Adrenal gland (tissue), 9 donors: ENCODE measurements at regions not wholly inside any gene's neighbourhood (a gene's known extent, or its start where the extent isn't known, plus 50 kb on each side); places are given as distances from the start of the nearest gene placed in this dataset.

Experiments used
- DNase-seq, 7 donors: peaks; one replicate each; pipeline ENCODE4 v3.0.0-alpha.2; 2019 to 2020
- H3K27ac ChIP-seq, 5 donors: fragments of 200-600 bp; sonication (generic) in 4 of 5; 1 replicate in 3 of 5; 2 replicates in 2 of 5; pipeline versions ENCODE4 v1.5.1 to v1.8.0; 2016 to 2020; ENCODE audit warnings: mild to moderate bottlenecking in 1 of 5
- H3K27me3 ChIP-seq: fragments of 200-600 bp; 2 replicates; pipeline ENCODE4 v1.8.0; 2021
- H3K36me3 ChIP-seq, 2 donors: fragments of 200-600 bp; replicated peaks in 1 of 2; 1 replicate in 1 of 2; 2 replicates in 1 of 2; pipeline versions ENCODE4 v1.5.1 to v1.8.0; 2018 to 2022
- H3K4me1 ChIP-seq, 2 donors: fragments of 200-600 bp; replicated peaks in 1 of 2; 1 replicate in 1 of 2; 2 replicates in 1 of 2; pipeline versions ENCODE4 v1.5.1 to v1.8.0; 2018 to 2021
- H3K4me3 ChIP-seq, 4 donors: fragments of 200-600 bp; sonication (generic) in 3 of 4; one replicate each; pipeline ENCODE4 v1.5.1; 2016 to 2018
- H3K9me3 ChIP-seq, 3 donors: fragments of 200-600 bp; sonication (generic) in 1 of 3; replicated peaks in 1 of 3; 1 replicate in 2 of 3; 2 replicates in 1 of 3; pipeline versions ENCODE4 v1.5.1 to v1.8.0; 2016 to 2021
- POLR2A ChIP-seq, 2 donors: fragments of 450-650 bp; IDR thresholded peaks; one replicate each; pipeline ENCODE4 v1.6.1; 2017; ENCODE audit warnings: antibody characterized with exemption in 2 of 2, mild to moderate bottlenecking in 2 of 2, moderate library complexity in 1 of 2
- WGBS, 4 donors: extraction: QIAGEN DNeasy Blood & Tissue Kit in 2 of 4; methylation state at CpG; one replicate each; pipeline versions ENCODE4 v1.1.5 to v1.1.7; 2013 to 2017; 5-methylcytosine and 5-hydroxymethylcytosine counted together
- intact Hi-C, 2 donors: fragments of 100-400 bp; cut with DNase I; formaldehyde crosslinking; loops; one replicate each; pipeline versions ENCODE4 v1.14.1 to v1.15.0; 2022 to 2023
- TF ChIP-seq, protein P1 (sequence below), 6 experiments: fragments of 450-650 bp in 4 of 6; fragments of 200-600 bp in 2 of 6; sonication (generic) in 1 of 6; IDR thresholded peaks; 1 replicate in 5 of 6; 2 replicates in 1 of 6; pipeline versions ENCODE4 v1.5.1 to v1.8.0; 2016 to 2021; ENCODE audit warnings: antibody characterized with exemption in 6 of 6, mild to moderate bottlenecking in 2 of 6, moderate library complexity in 1 of 6
- donor health status: healthy with polysubstance abuse.
- donor health status: Bipolar disorder and iron deficiency.
- donor health status: DM: yes; HTN: yes; CAD: no.
- donor health status: DM: no; HTN: no; CAD: no.
- donor health status: DM: no; HTN: no; CAD: no.

DNA sequence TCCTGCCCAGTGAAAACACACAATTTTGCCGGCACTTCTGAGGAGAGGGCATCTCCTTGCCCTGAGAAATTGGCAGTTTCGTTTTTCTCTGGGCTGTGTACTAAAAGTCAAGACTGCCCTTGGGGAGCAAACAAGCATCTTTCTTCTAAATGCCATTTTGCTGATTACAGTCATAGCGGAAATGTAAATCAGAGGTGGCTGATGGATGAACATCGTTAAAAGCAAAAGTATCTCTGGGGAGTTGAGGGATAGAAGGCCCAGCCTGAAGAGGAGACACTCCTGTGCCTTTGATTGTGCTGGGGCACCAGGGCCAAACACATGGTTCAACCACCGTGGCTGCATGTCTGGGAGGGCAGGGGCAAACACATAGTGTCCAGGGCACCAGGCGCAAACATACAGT, 49.8 kb downstream of the ABCC12 start:
- Histone ChIP-seq H3K4me3 (no peak overlapping the region), H3K27me3 (peaks cover 3% of the 10 kb centered on the region), H3K27ac (no peak overlapping the region), H3K4me1 (no peaks in the 10 kb centered on the region), H3K36me3 (no peaks in the 10 kb centered on the region), H3K9me3 (no peaks in the 10 kb centered on the region)
- DNase-seq: no peak
- TF ChIP-seq, protein P1, sequence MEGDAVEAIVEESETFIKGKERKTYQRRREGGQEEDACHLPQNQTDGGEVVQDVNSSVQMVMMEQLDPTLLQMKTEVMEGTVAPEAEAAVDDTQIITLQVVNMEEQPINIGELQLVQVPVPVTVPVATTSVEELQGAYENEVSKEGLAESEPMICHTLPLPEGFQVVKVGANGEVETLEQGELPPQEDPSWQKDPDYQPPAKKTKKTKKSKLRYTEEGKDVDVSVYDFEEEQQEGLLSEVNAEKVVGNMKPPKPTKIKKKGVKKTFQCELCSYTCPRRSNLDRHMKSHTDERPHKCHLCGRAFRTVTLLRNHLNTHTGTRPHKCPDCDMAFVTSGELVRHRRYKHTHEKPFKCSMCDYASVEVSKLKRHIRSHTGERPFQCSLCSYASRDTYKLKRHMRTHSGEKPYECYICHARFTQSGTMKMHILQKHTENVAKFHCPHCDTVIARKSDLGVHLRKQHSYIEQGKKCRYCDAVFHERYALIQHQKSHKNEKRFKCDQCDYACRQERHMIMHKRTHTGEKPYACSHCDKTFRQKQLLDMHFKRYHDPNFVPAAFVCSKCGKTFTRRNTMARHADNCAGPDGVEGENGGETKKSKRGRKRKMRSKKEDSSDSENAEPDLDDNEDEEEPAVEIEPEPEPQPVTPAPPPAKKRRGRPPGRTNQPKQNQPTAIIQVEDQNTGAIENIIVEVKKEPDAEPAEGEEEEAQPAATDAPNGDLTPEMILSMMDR (IDR thresholded peaks at IDR 0.05): no peak
- no peak for TF ChIP-seq POLR2A (IDR thresholded peaks at IDR 0.05)
- 77 to 87% (median 81%) methylated on average over 6 of the region's 6 CpGs for whole genome bisulfite sequencing, 4 donors
- intact Hi-C loops: no loop called here

DNA sequence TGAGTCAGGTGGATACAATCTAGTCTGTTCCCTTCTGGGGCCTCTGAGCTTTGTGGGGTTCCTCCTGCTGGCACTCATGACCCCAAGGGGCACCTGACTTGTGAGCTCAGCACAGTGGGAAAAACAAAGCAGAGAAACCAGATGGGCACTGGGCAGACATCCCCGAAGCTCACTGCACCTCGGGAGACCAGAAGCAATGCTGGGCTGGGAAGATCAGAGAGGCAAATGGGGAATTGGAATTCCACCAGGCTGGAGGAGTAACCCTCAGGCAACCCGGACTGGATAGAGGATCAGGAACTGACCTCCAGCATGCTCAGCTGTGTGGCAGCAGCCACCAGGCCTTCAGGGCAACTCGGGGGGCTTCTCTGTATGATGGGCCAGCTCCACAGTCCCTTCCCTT, 50.3 kb downstream of the ABCC12 start:
- no peak overlapping the region for H3K27ac ChIP-seq
- WGBS, 4 donors: 75 to 88% (median 82%) methylated on average over 3 to 4 of the region's 4 CpGs
- H3K27me3 ChIP-seq: peaks cover 3% of the 10 kb centered on the region
- no peaks in the 10 kb centered on the region for H3K36me3 ChIP-seq
- DNase-seq: no peak
- H3K4me3 ChIP-seq: no peak overlapping the region
- TF ChIP-seq POLR2A (IDR thresholded peaks at IDR 0.05): no peak
- TF ChIP-seq, protein P1 (IDR thresholded peaks at IDR 0.05): no peak
- intact Hi-C loops: no loop called here
- no peaks in the 10 kb centered on the region for H3K9me3 ChIP-seq
- H3K4me1 ChIP-seq: no peaks in the 10 kb centered on the region

DNA sequence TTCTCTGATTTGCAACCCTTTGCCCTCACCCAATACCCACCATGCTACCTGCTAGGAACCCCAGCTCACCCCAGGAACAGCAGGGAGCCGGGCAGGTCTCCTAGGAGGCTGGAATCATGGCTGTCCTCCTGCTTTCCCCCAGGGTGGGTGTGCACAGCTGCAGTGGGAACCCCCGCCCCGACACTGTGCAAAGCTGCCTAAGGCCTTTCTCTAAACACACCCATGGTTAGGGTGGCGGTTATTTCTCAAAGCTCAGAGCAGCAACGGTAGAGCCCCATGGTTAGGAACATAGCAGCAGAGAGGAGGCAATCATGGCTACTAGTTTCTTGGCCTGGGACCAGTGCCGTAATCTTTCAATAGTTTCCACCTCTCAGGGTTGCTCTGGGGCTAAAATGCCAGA, 52.2 kb downstream of the ABCC12 start:
- no peaks in the 10 kb centered on the region for H3K9me3 ChIP-seq
- intact Hi-C loops: no loop called here
- H3K27ac ChIP-seq: no peak overlapping the region
- no peaks in the 10 kb centered on the region for H3K4me1 ChIP-seq
- no peaks in the 10 kb centered on the region for H3K36me3 ChIP-seq
- H3K27me3 ChIP-seq: peaks cover 3% of the 10 kb centered on the region
- no peak overlapping the region for H3K4me3 ChIP-seq
- WGBS, 4 donors: 82 to 100% (median 87%) methylated on average over 1 to 6 of the region's 6 CpGs
- TF ChIP-seq, protein P1 (IDR thresholded peaks at IDR 0.05): no peak
- no peak for TF ChIP-seq POLR2A (IDR thresholded peaks at IDR 0.05)
- no peak for DNase-seq

DNA sequence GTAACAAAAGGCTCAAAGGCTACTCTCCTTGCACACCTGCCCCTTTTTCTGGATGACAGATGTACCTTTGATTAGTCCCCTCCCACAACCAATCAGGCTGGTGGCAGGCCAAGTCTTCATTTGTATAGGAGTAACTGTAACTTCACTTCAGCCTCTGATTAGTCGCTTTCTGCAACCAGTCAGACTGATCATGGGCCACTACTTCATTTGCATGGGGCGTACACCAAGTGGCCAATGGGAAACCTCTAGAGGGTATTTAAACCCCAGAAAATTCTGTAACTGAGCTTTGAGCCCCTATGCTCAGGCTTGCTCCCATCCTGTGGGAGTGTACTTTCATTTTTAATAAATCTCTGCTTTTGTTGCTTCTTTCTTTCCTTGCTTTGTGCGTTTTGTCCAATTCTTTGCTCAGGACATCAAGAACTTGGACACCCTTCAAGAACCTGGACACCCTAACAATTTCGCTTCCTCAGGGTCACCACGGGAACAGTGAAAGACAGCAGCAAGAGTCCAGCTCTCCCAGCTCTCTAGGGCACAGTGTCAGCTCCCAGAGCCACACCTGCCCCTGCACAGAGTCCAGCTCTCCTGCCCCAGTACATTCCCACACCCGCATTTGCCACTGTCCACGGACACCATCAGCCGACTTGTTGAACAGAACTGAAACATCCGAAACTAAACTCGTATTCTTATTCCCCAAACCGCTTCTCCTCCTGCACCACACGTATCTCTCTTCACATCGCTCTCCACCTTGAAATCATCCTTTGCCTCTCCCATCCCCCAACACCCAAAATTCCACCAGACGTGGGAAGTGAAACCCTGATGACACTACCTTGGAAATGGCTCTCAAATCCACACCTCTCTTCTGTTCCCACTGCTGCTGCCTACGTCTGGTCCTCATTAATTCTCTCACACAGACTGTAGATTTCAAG, 53.4 kb downstream of the ABCC12 start:
- no peak overlapping the region for H3K4me3 ChIP-seq
- H3K4me1 ChIP-seq: no peaks in the 10 kb centered on the region
- no peaks in the 10 kb centered on the region for H3K36me3 ChIP-seq
- no peak overlapping the region for H3K27ac ChIP-seq
- H3K9me3 ChIP-seq: no peaks in the 10 kb centered on the region
- DNase-seq: no peak
- peaks cover 3% of the 10 kb centered on the region for H3K27me3 ChIP-seq
- intact Hi-C loops: no loop called here
- WGBS, 4 donors: 74 to 80% (median 78%) methylated on average over 15 of the region's 15 CpGs
- TF ChIP-seq POLR2A (IDR thresholded peaks at IDR 0.05): no peak
